HL-60 (cell line): ENCODE measurements at regions not wholly inside any gene's neighbourhood (a gene's known extent, or its start where the extent isn't known, plus 50 kb on each side); places are given as distances from the start of the nearest gene placed in this dataset.

Experiments
- DNase-seq, 2 experiments: peaks; one replicate each; pipeline ENCODE4 v3.0.0-alpha.2; 2010 to 2020; ENCODE audit warnings: low read depth in 1 of 2, low spot score in 1 of 2
- H3K27ac ChIP-seq: fragments of 250-450 bp; sonication (Bioruptor Pico); replicated peaks from 2 replicates; pipeline ENCODE4 v1.5.1; 2020; ENCODE audit warnings: mild to moderate bottlenecking, moderate library complexity
- H3K27me3 ChIP-seq: fragments of 250-450 bp; sonication (Bioruptor Pico); 2 replicates; pipeline ENCODE4 v1.5.1; 2021; ENCODE audit warnings: mild to moderate bottlenecking, moderate library complexity; ENCODE audit not compliant: insufficient read depth, poor library complexity, severe bottlenecking
- H3K4me3 ChIP-seq: replicated peaks from 2 replicates; pipeline ENCODE4 v1.5.1; 2011; ENCODE audit warnings: mild to moderate bottlenecking, control low read depth, low read length; ENCODE audit not compliant: insufficient read depth
- GABPA ChIP-seq: IDR thresholded peaks from 2 replicates; pipeline ENCODE4 v1.6.1; 2012; ENCODE audit warnings: low read depth
- POLR2AphosphoS5 ChIP-seq: IDR thresholded peaks from 2 replicates; pipeline ENCODE4 v1.6.1; 2012; ENCODE audit warnings: low read depth
- SPI1 ChIP-seq: IDR thresholded peaks from 2 replicates; pipeline ENCODE4 v1.6.1; 2012; ENCODE audit warnings: low read depth, mild to moderate bottlenecking, borderline replicate concordance
- TF ChIP-seq, protein P1 (sequence below): IDR thresholded peaks from 2 replicates; pipeline ENCODE4 v1.6.1; 2012; ENCODE audit warnings: low read depth; ENCODE audit not compliant: insufficient replicate concordance
- TF ChIP-seq, protein P2 (sequence below): IDR thresholded peaks from one replicate; pipeline ENCODE4 v1.5.1; 2011; ENCODE audit warnings: low read length, control low read depth, inconsistent platforms; ENCODE audit not compliant: insufficient read depth

DNA sequence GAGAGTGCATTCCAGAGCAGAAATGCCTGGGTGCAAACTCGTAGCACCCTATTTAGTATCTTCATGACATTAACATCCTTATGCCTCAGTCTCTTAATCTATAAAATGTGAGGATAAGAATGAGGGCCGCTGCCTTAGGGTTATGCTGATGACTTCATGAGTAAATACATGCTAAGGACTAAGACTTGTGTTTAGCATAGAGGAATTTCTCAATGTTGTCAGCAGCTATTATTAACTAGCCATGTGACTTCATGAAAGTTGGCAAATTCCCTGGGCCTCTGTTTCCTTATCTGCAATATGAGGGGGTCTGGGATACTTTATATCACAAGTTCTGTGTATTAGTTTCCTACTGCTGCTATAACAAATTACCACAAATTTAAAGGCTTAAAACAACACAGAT, 108.1 kb upstream of the RIPOR2 start:
- H3K27ac ChIP-seq = no peak overlapping the region
- TF ChIP-seq, protein P1, sequence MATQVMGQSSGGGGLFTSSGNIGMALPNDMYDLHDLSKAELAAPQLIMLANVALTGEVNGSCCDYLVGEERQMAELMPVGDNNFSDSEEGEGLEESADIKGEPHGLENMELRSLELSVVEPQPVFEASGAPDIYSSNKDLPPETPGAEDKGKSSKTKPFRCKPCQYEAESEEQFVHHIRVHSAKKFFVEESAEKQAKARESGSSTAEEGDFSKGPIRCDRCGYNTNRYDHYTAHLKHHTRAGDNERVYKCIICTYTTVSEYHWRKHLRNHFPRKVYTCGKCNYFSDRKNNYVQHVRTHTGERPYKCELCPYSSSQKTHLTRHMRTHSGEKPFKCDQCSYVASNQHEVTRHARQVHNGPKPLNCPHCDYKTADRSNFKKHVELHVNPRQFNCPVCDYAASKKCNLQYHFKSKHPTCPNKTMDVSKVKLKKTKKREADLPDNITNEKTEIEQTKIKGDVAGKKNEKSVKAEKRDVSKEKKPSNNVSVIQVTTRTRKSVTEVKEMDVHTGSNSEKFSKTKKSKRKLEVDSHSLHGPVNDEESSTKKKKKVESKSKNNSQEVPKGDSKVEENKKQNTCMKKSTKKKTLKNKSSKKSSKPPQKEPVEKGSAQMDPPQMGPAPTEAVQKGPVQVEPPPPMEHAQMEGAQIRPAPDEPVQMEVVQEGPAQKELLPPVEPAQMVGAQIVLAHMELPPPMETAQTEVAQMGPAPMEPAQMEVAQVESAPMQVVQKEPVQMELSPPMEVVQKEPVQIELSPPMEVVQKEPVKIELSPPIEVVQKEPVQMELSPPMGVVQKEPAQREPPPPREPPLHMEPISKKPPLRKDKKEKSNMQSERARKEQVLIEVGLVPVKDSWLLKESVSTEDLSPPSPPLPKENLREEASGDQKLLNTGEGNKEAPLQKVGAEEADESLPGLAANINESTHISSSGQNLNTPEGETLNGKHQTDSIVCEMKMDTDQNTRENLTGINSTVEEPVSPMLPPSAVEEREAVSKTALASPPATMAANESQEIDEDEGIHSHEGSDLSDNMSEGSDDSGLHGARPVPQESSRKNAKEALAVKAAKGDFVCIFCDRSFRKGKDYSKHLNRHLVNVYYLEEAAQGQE = no peak
- TF ChIP-seq POLR2AphosphoS5 = no peak
- TF ChIP-seq, protein P2, sequence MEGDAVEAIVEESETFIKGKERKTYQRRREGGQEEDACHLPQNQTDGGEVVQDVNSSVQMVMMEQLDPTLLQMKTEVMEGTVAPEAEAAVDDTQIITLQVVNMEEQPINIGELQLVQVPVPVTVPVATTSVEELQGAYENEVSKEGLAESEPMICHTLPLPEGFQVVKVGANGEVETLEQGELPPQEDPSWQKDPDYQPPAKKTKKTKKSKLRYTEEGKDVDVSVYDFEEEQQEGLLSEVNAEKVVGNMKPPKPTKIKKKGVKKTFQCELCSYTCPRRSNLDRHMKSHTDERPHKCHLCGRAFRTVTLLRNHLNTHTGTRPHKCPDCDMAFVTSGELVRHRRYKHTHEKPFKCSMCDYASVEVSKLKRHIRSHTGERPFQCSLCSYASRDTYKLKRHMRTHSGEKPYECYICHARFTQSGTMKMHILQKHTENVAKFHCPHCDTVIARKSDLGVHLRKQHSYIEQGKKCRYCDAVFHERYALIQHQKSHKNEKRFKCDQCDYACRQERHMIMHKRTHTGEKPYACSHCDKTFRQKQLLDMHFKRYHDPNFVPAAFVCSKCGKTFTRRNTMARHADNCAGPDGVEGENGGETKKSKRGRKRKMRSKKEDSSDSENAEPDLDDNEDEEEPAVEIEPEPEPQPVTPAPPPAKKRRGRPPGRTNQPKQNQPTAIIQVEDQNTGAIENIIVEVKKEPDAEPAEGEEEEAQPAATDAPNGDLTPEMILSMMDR = no peak
- no peak for TF ChIP-seq GABPA
- no peak for TF ChIP-seq SPI1
- H3K4me3 ChIP-seq = no peak overlapping the region
- no peaks in the 10 kb centered on the region for H3K27me3 ChIP-seq
- no peak for DNase-seq

DNA sequence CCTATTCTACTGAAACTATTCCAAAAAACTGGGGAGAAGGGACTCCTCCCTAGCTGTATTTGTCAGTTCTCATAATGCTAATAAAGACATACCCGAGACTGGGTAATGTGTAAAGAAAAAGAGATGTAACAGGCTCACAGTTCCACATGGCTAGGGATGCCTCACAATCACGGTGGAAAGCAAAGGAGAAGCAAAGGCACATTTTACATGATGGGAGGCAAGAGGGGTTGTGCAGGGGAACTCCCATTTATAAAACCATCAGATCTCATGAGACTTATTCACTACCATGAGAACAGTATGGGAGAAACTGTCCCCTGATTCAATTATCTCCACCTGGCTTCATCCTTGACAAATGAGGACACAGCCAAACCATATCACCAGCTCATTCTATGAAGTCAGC, 111.2 kb upstream of the RIPOR2 start:
- Histone ChIP-seq H3K27me3 (no peaks in the 10 kb centered on the region), H3K27ac (no peak overlapping the region), H3K4me3 (no peak overlapping the region)
- DNase-seq = no peak
- TF ChIP-seq POLR2AphosphoS5 = no peak
- TF ChIP-seq GABPA = no peak
- TF ChIP-seq, protein P1 = no peak
- TF ChIP-seq, protein P2 = no peak
- no peak for TF ChIP-seq SPI1

DNA sequence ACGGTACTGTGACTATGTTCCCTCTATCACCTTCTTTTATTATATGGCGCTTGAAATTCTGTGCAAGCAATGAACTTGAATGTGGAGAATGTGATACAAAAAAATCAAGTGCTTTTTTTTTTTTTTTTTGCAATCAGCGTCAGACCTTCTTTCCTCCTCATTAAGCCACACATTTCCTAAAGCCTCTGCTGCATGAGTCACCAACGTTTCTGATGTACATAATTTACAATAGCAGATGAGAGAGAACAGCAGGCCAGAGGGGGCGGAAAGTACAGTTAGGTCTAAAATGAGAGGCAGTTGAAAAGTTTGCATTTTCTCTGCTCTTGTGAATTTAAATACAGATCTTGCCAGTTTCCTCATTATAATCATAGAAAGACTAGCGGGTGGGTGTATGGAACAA, 114.6 kb upstream of the RIPOR2 start:
- DNase-seq = peak; percentile 21 to 36
- H3K4me3 ChIP-seq = no peak overlapping the region
- H3K27me3 ChIP-seq = no peaks in the 10 kb centered on the region
- no peak overlapping the region for H3K27ac ChIP-seq
- TF ChIP-seq, protein P2 = no peak
- TF ChIP-seq GABPA = no peak
- TF ChIP-seq, protein P1 = no peak
- TF ChIP-seq SPI1 = no peak
- TF ChIP-seq POLR2AphosphoS5 = no peak
